HFFc6 (cell line): ENCODE measurements at regions not wholly inside any gene's neighbourhood (a gene's known extent, or its start where the extent isn't known, plus 50 kb on each side); places are given as distances from the start of the nearest gene placed in this dataset.

Experiments
- DNase-seq: peaks from one replicate; pipeline ENCODE4 v3.0.0-alpha.2; 2018
- H3K27ac Mint-ChIP-seq: 2 replicates; pipeline ENCODE4 v1.8.0; 2020; ENCODE audit warnings: mild to moderate bottlenecking, mixed read lengths
- H3K27me3 Mint-ChIP-seq: 2 replicates; pipeline ENCODE4 v1.8.0; 2021; ENCODE audit warnings: mild to moderate bottlenecking, moderate library complexity, mixed read lengths; ENCODE audit not compliant: insufficient read depth
- H3K36me3 Mint-ChIP-seq: 2 replicates; pipeline ENCODE4 v1.8.0; 2021; ENCODE audit warnings: low read depth, mixed read lengths
- H3K4me1 Mint-ChIP-seq: 2 replicates; pipeline ENCODE4 v1.8.0; 2020; ENCODE audit warnings: low read depth, mixed read lengths
- H3K4me3 Mint-ChIP-seq: 2 replicates; pipeline ENCODE4 v1.8.0; 2020; ENCODE audit warnings: mild to moderate bottlenecking, moderate library complexity, mixed read lengths
- H3K9me3 Mint-ChIP-seq: 2 replicates; pipeline ENCODE4 v1.8.0; 2020; ENCODE audit warnings: mild to moderate bottlenecking, mixed read lengths
- TF ChIP-seq, protein P1 (sequence below): fragments of 200-600 bp; sonication (generic); IDR thresholded peaks from 2 replicates; pipeline ENCODE4 v1.5.0; 2021; ENCODE audit warnings: antibody characterized with exemption, mild to moderate bottlenecking

- no peaks in the 10 kb centered on the region for H3K36me3 Mint-ChIP-seq
Measured at GRCh38 chr6:170483413-170483812, 69.7 kb downstream of the PSMB1 start.

GRCh38 chr6:170480050-170480692 is 72.9 kb downstream of the PSMB1 start:
- peaks cover 15% of the 10 kb centered on the region for H3K27me3 Mint-ChIP-seq
- no peak overlapping the region for H3K27ac Mint-ChIP-seq
- H3K4me3 Mint-ChIP-seq: no peak overlapping the region
- no peaks in the 10 kb centered on the region for H3K4me1 Mint-ChIP-seq
- peak; percentile 23 for DNase-seq
- peaks cover 7% of the 10 kb centered on the region; the same call in 1 of the 2 replicates for H3K9me3 Mint-ChIP-seq
- no peaks in the 10 kb centered on the region for H3K36me3 Mint-ChIP-seq
- TF ChIP-seq, protein P1, sequence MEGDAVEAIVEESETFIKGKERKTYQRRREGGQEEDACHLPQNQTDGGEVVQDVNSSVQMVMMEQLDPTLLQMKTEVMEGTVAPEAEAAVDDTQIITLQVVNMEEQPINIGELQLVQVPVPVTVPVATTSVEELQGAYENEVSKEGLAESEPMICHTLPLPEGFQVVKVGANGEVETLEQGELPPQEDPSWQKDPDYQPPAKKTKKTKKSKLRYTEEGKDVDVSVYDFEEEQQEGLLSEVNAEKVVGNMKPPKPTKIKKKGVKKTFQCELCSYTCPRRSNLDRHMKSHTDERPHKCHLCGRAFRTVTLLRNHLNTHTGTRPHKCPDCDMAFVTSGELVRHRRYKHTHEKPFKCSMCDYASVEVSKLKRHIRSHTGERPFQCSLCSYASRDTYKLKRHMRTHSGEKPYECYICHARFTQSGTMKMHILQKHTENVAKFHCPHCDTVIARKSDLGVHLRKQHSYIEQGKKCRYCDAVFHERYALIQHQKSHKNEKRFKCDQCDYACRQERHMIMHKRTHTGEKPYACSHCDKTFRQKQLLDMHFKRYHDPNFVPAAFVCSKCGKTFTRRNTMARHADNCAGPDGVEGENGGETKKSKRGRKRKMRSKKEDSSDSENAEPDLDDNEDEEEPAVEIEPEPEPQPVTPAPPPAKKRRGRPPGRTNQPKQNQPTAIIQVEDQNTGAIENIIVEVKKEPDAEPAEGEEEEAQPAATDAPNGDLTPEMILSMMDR: peak; percentile 55; the same call in 1 of the 2 replicates

More at GRCh38 chr6:170483413-170483812, 69.7 kb downstream of the PSMB1 start:
- H3K4me3 Mint-ChIP-seq: no peak overlapping the region
- peaks cover 13% of the 10 kb centered on the region for H3K27me3 Mint-ChIP-seq
- DNase-seq: no peak
- H3K4me1 Mint-ChIP-seq: no peaks in the 10 kb centered on the region
- H3K27ac Mint-ChIP-seq: no peak overlapping the region
- TF ChIP-seq, protein P1: no peak
- H3K9me3 Mint-ChIP-seq: peaks cover 7% of the 10 kb centered on the region; the same call in 1 of the 2 replicates

- no peaks in the 10 kb centered on the region for H3K36me3 Mint-ChIP-seq
- DNase-seq: no peak
- H3K4me3 Mint-ChIP-seq: no peak overlapping the region
- H3K9me3 Mint-ChIP-seq: no peaks in the 10 kb centered on the region
- peaks cover 16% of the 10 kb centered on the region for H3K27me3 Mint-ChIP-seq
- TF ChIP-seq, protein P1: no peak
- H3K27ac Mint-ChIP-seq: no peak overlapping the region
- H3K4me1 Mint-ChIP-seq: no peaks in the 10 kb centered on the region
Measured at GRCh38 chr6:170476360-170476759, 76.7 kb downstream of the PSMB1 start.

GRCh38 chr6:170475118-170475517 is 78.0 kb downstream of the PSMB1 start:
- Mint-ChIP-seq H3K4me1 (no peaks in the 10 kb centered on the region), H3K36me3 (no peaks in the 10 kb centered on the region), H3K9me3 (no peaks in the 10 kb centered on the region; the same call in 1 of the 2 replicates), H3K27ac (no peak overlapping the region), H3K4me3 (no peak overlapping the region), H3K27me3 (peaks cover 18% of the 10 kb centered on the region)
- TF ChIP-seq, protein P1: no peak
- no peak for DNase-seq

DNA sequence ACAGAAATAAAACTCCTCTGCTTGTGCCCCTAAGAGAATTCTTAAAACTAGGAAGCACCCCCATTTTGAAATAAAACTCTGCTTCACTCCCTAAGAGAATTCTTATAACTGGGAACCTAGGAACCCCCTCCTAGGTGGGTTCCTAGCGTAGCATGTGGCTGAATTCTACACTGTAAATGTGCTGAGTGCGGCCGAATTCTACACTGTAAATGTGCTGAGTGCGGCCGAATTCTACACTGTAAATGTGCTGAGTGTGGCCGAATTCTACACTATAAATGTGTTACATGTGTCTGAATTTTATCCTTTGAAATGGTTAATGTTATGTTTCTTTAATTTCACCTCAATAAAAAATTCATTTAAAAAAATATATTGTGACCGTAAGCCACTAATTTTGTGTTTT is 79.3 kb downstream of the PSMB1 start:
- Mint-ChIP-seq H3K4me1 (no peaks in the 10 kb centered on the region), H3K27me3 (peaks cover 17% of the 10 kb centered on the region), H3K9me3 (no peaks in the 10 kb centered on the region; the same call in 1 of the 2 replicates), H3K4me3 (no peak overlapping the region), H3K36me3 (no peaks in the 10 kb centered on the region), H3K27ac (no peak overlapping the region)
- TF ChIP-seq, protein P1: no peak
- DNase-seq: no peak
